ENCODE measurements at regions not wholly inside any gene's neighbourhood (a gene's known extent, or its start where the extent isn't known, plus 50 kb on each side); places are given as distances from the start of the nearest gene placed in this dataset.

DNA sequence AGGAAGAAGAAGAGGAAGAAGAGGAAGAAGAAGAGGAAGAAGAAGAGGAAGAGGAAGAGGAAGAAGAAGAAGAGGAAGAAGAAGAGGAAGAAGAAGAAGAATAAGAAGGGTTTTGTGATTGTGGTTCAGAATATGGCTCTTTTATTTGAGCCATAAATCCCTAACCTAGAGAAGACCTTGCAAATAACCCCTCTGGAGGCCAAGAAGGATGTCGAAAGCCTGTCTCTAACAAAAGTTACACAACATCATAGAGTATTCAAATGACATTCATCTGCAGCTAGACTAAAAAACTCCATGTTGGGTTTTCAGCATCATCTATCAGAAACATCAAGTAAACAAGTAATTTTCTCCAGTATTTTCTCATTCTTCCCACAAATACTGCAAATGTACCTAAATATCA, 100.9 kb downstream of the RNASET2 start:
- peaks cover 0 to 9% (median 3%) of the 10 kb centered on the region in 9 donors for H3K27me3 ChIP-seq

DNA sequence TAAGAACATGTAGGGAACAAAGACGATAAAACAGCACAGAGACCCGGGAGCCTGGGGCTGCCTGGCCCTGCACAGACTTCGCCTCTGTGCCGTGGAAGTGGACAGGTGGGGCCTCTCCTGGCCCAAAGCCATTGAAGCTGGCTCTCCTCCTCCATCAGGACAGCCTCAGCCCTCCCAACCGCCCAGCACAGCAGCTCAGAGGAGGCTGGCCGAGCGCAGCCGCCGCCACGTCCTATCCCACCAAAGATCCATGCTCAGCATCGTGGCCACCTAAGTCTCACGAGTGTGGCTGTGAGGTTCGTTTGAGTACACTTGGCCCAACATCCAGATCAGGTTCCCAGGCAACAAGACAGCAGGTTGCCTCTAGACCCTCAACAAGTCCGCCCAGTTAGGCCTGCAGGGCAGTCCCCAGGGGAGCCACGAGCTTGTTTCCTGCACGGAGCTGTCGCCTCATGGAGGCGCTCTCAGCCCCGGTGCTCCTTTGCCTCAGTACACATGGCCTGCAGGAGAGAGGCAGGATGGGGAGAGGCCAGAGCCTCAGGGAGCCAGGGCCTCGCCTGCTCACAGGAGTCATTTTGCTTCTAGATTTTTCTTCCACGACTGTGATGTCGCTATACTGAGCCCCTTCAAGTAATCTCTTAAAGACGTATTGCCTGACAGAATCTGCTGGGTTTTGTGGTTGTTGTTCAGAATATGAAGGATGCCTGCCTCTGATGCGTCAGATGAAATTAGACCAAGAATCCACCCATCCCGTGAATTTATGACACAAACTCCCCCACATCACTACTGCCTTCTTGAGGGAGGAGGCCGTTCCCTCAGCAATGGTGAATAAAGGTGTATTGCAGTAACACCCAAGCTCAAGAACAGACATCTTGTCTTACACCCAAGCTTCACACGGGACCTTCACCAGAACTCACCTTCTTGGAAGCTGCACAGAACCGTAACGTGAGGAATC, 102.7 kb downstream of the RNASET2 start:
- H3K4me1 ChIP-seq, result peaks cover 0 to 7% (median 0%) of the 10 kb centered on the region in 12 donors
- DNase-seq, result no peak
- no peak for TF ChIP-seq POLR2A (IDR thresholded peaks at IDR 0.05)
- TF ChIP-seq, protein P1, sequence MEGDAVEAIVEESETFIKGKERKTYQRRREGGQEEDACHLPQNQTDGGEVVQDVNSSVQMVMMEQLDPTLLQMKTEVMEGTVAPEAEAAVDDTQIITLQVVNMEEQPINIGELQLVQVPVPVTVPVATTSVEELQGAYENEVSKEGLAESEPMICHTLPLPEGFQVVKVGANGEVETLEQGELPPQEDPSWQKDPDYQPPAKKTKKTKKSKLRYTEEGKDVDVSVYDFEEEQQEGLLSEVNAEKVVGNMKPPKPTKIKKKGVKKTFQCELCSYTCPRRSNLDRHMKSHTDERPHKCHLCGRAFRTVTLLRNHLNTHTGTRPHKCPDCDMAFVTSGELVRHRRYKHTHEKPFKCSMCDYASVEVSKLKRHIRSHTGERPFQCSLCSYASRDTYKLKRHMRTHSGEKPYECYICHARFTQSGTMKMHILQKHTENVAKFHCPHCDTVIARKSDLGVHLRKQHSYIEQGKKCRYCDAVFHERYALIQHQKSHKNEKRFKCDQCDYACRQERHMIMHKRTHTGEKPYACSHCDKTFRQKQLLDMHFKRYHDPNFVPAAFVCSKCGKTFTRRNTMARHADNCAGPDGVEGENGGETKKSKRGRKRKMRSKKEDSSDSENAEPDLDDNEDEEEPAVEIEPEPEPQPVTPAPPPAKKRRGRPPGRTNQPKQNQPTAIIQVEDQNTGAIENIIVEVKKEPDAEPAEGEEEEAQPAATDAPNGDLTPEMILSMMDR (IDR thresholded peaks at IDR 0.05), result no peak
- no peaks in the 10 kb centered on the region for H3K27me3 ChIP-seq
- H3K9me3 ChIP-seq, result no peaks in the 10 kb centered on the region
- intact Hi-C loops (cut with DNase I), result no loop called here
- H3K36me3 ChIP-seq, result no peaks in the 10 kb centered on the region
- no peak overlapping the region for H3K27ac ChIP-seq
- no peak overlapping the region for H3K4me3 ChIP-seq
- 84 to 90% (median 86%) methylated on average over 26 to 29 of the region's 29 CpGs for WGBS, 4 donors
- ATAC-seq, result no peak

More for the DNA sequence above, 100.9 kb downstream of the RNASET2 start:
- DNase-seq, result no peak
- no peak overlapping the region for H3K27ac ChIP-seq
- 89 to 96% (median 92%) methylated on average over 1 of the region's 1 CpG for WGBS, 4 donors
- H3K36me3 ChIP-seq, result no peaks in the 10 kb centered on the region
- peaks cover 0 to 7% (median 0%) of the 10 kb centered on the region in 12 donors for H3K4me1 ChIP-seq
- no peak overlapping the region for H3K4me3 ChIP-seq
- no peaks in the 10 kb centered on the region for H3K9me3 ChIP-seq
- TF ChIP-seq, protein P1 (IDR thresholded peaks at IDR 0.05), result no peak
- TF ChIP-seq POLR2A (IDR thresholded peaks at IDR 0.05), result no peak
- ATAC-seq, result no peak
- intact Hi-C loops (cut with DNase I), result no loop called here

DNA sequence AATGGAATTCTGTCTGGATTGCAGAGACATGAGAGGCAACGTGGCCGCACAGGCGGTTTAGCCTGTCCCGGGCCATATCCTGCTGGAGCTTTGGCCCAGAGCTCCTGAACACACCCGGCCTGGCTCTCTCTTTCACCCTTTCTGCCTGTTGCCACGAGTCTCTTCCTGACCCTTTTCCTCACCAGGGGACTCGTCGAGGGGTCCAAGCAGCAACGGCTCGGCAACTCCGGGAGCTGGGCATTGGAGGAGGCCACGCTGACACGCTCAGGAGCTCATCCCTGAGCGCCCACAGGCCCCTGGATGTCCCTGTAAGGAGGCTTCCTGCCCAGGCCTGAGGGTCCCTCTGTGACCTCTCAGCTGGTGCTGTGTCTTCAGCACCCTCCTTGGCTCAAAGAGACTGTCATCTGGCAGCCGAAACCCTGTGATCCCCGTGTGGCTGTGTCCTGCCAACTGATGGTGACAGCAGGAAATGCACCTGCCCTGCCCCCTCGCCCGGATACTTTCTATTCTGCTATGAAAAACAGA, 103.8 kb downstream of the RNASET2 start:
- Histone ChIP-seq H3K27ac (peak overlapping the region in 2 of 12 donors; percentile 12 to 13), H3K4me1 (peaks cover 0 to 7% (median 0%) of the 10 kb centered on the region in 12 donors), H3K9me3 (peaks cover 0 to 9% (median 0%) of the 10 kb centered on the region in 12 donors), H3K4me3 (no peak overlapping the region), H3K36me3 (no peaks in the 10 kb centered on the region), H3K27me3 (no peaks in the 10 kb centered on the region)
- no peak for TF ChIP-seq POLR2A (IDR thresholded peaks at IDR 0.05)
- TF ChIP-seq, protein P1 (IDR thresholded peaks at IDR 0.05), result peak in 1 of 12 donors; percentile 8
- WGBS, 4 donors, result 59 to 73% (median 69%) methylated on average over 18 of the region's 18 CpGs
- intact Hi-C loops (cut with DNase I), result no loop called here
- ATAC-seq (peak in 1 of 4 donors; percentile 45), DNase-seq (no peak)

DNA sequence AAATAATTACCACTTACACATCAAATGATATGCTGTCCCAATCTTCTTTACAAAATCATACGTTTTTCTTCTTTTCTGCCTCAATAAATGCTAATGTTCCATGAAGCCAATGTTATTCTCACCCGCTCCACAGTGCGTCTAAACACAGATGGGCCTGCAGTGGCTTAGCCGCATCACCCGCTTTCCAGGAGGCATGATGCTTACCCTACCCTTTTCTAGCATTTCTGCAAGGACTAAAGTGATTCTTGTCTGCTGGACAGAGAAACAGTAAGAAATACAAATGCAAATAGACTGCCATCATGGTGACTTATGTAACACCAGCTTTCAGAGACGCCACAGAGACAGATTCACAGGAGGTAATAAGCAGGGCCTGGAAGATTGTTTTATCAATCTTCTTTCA, 104.4 kb downstream of the RNASET2 start:
- WGBS, 4 donors, result 89 to 95% (median 93%) methylated on average over 6 of the region's 6 CpGs
- Histone ChIP-seq H3K4me3 (no peak overlapping the region), H3K27ac (no peak overlapping the region), H3K4me1 (peaks cover 0 to 7% (median 0%) of the 10 kb centered on the region in 12 donors), H3K36me3 (no peaks in the 10 kb centered on the region), H3K9me3 (peaks cover 0 to 15% (median 0%) of the 10 kb centered on the region in 12 donors), H3K27me3 (no peaks in the 10 kb centered on the region)
- no peak for TF ChIP-seq POLR2A (IDR thresholded peaks at IDR 0.05)
- TF ChIP-seq, protein P1 (IDR thresholded peaks at IDR 0.05), result no peak
- ATAC-seq (no peak), DNase-seq (no peak)
- intact Hi-C loops (cut with DNase I), result no loop called here
